ENCODE measurements at regions not wholly inside any gene's neighbourhood (a gene's known extent, or its start where the extent isn't known, plus 50 kb on each side); places are given as distances from the start of the nearest gene placed in this dataset.

DNA sequence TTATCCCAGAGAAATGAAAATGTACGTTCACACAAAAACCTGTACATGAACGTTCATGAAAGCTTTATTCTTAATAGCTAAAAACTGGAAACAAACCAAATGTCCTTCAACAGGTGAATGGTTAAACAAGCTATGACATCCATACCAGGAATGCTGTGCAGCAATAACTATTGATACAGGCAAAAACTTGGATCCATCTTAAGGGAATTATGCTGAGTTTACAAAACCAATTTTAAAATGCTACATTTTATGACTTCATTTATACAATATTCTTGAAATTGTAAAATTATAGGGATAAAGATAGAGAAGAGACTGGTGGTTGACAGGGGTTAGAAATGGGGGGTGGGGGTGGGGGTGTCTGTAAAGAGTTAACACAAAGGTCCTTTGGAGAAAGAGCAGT lies 280.3 kb downstream of the TGFB2 start (continued):
- TF ChIP-seq, protein P1, sequence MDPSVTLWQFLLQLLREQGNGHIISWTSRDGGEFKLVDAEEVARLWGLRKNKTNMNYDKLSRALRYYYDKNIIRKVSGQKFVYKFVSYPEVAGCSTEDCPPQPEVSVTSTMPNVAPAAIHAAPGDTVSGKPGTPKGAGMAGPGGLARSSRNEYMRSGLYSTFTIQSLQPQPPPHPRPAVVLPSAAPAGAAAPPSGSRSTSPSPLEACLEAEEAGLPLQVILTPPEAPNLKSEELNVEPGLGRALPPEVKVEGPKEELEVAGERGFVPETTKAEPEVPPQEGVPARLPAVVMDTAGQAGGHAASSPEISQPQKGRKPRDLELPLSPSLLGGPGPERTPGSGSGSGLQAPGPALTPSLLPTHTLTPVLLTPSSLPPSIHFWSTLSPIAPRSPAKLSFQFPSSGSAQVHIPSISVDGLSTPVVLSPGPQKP (IDR thresholded peaks at IDR 0.05; ENCODE audit: low read depth, low read length) = no peak
- TF ChIP-seq PAX8 (IDR thresholded peaks at IDR 0.05) = no peak
- no peak for TF ChIP-seq RFX5 (IDR thresholded peaks at IDR 0.05; ENCODE audit: low read depth, low read length)
- no peak for TF ChIP-seq HDAC6 (IDR thresholded peaks at IDR 0.05; ENCODE audit: unreplicated experiment)
- no peak for TF ChIP-seq NR2C2 (IDR thresholded peaks at IDR 0.05; ENCODE audit: borderline replicate concordance, control insufficient read depth, insufficient read length, low read depth)
- TF ChIP-seq, protein P2, sequence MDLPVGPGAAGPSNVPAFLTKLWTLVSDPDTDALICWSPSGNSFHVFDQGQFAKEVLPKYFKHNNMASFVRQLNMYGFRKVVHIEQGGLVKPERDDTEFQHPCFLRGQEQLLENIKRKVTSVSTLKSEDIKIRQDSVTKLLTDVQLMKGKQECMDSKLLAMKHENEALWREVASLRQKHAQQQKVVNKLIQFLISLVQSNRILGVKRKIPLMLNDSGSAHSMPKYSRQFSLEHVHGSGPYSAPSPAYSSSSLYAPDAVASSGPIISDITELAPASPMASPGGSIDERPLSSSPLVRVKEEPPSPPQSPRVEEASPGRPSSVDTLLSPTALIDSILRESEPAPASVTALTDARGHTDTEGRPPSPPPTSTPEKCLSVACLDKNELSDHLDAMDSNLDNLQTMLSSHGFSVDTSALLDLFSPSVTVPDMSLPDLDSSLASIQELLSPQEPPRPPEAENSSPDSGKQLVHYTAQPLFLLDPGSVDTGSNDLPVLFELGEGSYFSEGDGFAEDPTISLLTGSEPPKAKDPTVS (IDR thresholded peaks at IDR 0.05; ENCODE audit: low read depth, low read length) = no peak

DNA sequence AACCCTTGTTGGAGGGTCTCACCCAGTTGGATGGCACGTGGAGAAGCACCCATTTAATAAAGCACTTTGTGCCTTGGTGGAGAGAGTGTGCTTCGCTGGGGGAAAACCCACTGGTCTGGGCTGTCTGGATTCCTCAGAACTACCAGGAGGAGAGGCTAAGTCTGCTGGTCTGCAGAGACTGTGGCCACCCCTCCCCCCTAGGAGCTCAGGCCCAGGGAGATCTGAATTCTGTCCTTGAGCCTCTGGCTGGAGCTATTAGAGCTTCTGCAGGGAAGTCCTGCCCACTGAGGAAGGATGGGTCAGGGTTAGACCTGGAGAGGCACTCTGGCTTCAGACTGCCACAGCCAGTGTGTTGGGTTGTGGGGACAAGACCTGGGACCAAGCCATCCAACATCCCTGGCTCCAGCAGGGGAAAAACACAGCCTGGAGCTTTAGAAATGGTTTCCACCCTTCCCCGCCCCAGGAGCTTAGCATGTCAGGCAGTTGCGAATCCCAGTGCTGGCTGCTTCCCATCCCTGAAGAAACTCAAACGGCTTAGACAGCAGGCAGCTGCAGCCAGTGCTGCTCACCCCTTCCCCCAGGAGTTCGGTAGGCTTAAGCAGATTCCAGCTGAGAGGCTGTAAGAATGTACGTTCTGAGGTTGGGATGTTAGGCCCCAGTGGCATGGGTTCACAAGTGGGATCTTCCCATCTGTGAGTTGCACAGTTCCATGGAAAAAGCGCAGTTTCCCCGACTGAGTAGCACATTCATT lies 288.3 kb downstream of the TGFB2 start:
- in situ Hi-C loops (cut with MboI) (no loop called here), intact Hi-C loops (cut with micrococcal nuclease; ENCODE audit: unreplicated experiment) (no loop called here)
- ChIA-PET POLR2A (no interaction called here), SMC1A (ENCODE audit: uncharacterized antibody, unreplicated experiment) (no interaction called here), RAD21 (ENCODE audit: unreplicated experiment) (no interaction called here), CTCF (no interaction called here)
- TF ChIP-seq CHD4 (IDR thresholded peaks at IDR 0.05) = no peak
- TF ChIP-seq POLR2A (IDR thresholded peaks at IDR 0.05; ENCODE audit: low read depth, low read length) = no peak
- TF ChIP-seq RAD21 (IDR thresholded peaks at IDR 0.05; ENCODE audit: insufficient read depth, low read depth, low read length) = no peak
- TF ChIP-seq, protein P3, sequence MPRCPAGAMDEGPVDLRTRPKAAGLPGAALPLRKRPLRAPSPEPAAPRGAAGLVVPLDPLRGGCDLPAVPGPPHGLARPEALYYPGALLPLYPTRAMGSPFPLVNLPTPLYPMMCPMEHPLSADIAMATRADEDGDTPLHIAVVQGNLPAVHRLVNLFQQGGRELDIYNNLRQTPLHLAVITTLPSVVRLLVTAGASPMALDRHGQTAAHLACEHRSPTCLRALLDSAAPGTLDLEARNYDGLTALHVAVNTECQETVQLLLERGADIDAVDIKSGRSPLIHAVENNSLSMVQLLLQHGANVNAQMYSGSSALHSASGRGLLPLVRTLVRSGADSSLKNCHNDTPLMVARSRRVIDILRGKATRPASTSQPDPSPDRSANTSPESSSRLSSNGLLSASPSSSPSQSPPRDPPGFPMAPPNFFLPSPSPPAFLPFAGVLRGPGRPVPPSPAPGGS (IDR thresholded peaks at IDR 0.05; ENCODE audit: borderline replicate concordance, insufficient read depth, low read depth, low read length, poor library complexity, severe bottlenecking) = no peak
- TF ChIP-seq SMARCA5 (IDR thresholded peaks at IDR 0.05) = no peak
- no peak overlapping the region for H2AFZ ChIP-seq (ENCODE audit: control insufficient read depth, low read depth, low read length)
- no peak overlapping the region for H3K9ac ChIP-seq (ENCODE audit: control insufficient read depth, insufficient read depth, low read length)
- H3K36me3 ChIP-seq (ENCODE audit: control insufficient read depth in 2 of 2, insufficient read depth in 2 of 2, low read length in 1 of 2) = no peaks in the 10 kb centered on the region
- no peak overlapping the region for H3K27ac ChIP-seq (ENCODE audit: control insufficient read depth, insufficient read depth)
- FAIRE-seq (no peak), ATAC-seq (no peak), DNase-seq (ENCODE audit: low read depth, low spot score) (no peak)
- no peak overlapping the region for H3K4me2 ChIP-seq (ENCODE audit: control insufficient read depth, insufficient read depth)
- BruUV-seq (replicated peaks) = no TSS peak
- H3K27me3 ChIP-seq (replicated peaks in 1 of 2; ENCODE audit: control insufficient read depth in 2 of 2, insufficient read depth in 2 of 2, low read length in 1 of 2) = no peaks in the 10 kb centered on the region
- H3K79me2 ChIP-seq (ENCODE audit: control insufficient read depth, insufficient read depth, low read length) = no peaks in the 10 kb centered on the region
- no peaks in the 10 kb centered on the region for H4K20me1 ChIP-seq (ENCODE audit: control insufficient read depth, insufficient read depth)
- H3K4me1 ChIP-seq (ENCODE audit: control insufficient read depth, insufficient read depth, low read length) = no peaks in the 10 kb centered on the region
- no peaks in the 10 kb centered on the region for H3K9me3 ChIP-seq (replicated peaks; ENCODE audit: control insufficient read depth, insufficient read depth, low read length)
- WGBS (ENCODE audit: insufficient coverage, insufficient replicate concordance, low lambda C conversion rate, missing lambda C conversion rate) = 25% methylated on average over 9 of the region's 9 CpGs
- no peak overlapping the region for H3K4me3 ChIP-seq

Data from GM12878 (cell line).